ENCODE measurements at regions not wholly inside any gene's neighbourhood (a gene's known extent, or its start where the extent isn't known, plus 50 kb on each side); places are given as distances from the start of the nearest gene placed in this dataset.

GRCh38 chr12:42923583-42923982 is 334.0 kb upstream of the PRICKLE1 start:
- no peak for TF ChIP-seq CTCF (IDR thresholded peaks at IDR 0.05)
- TF ChIP-seq POLR2A (IDR thresholded peaks at IDR 0.05) = no peak
